ENCODE measurements at regions not wholly inside any gene's neighbourhood (a gene's known extent, or its start where the extent isn't known, plus 50 kb on each side); places are given as distances from the start of the nearest gene placed in this dataset.

GRCh38 chr13:99864627-99864990, 107.0 kb downstream of the ZIC5 start:
- H3K4me3 ChIP-seq (ENCODE audit: low read length) = no peak overlapping the region
- no peak for DNase-seq (ENCODE audit: low read depth, low spot score)

GRCh38 chr13:99863789-99864626, 107.6 kb downstream of the ZIC5 start:
- DNase-seq (ENCODE audit: low read depth, low spot score) = no peak
- no peak overlapping the region for H3K4me3 ChIP-seq (ENCODE audit: low read length)

- DNase-seq (ENCODE audit: low read depth, low spot score) = no peak
- H3K4me3 ChIP-seq (ENCODE audit: low read length) = no peak overlapping the region
Measured at GRCh38 chr13:99862244-99862643, 109.3 kb downstream of the ZIC5 start.

GRCh38 chr13:99861771-99862170, 109.8 kb downstream of the ZIC5 start:
- no peak overlapping the region for H3K4me3 ChIP-seq (ENCODE audit: low read length)
- DNase-seq (ENCODE audit: low read depth, low spot score) = no peak

GRCh38 chr13:99860745-99861144, 110.8 kb downstream of the ZIC5 start:
- no peak overlapping the region for H3K4me3 ChIP-seq (ENCODE audit: low read length)
- DNase-seq (ENCODE audit: low read depth, low spot score) = no peak

GRCh38 chr13:99859178-99860177, 112.1 kb downstream of the ZIC5 start:
- DNase-seq (ENCODE audit: low read depth, low spot score) = no peak
- H3K4me3 ChIP-seq (ENCODE audit: low read length) = no peak overlapping the region

- no peak for DNase-seq (ENCODE audit: low read depth, low spot score)
- no peak overlapping the region for H3K4me3 ChIP-seq (ENCODE audit: low read length)
Measured at GRCh38 chr13:99857738-99858137, 113.8 kb downstream of the ZIC5 start.

- DNase-seq (ENCODE audit: low read depth, low spot score) = no peak
- H3K4me3 ChIP-seq (ENCODE audit: low read length) = no peak overlapping the region
Measured at GRCh38 chr13:99855526-99856420, 115.8 kb downstream of the ZIC5 start.

- DNase-seq (ENCODE audit: low read depth, low spot score) = no peak
- H3K4me3 ChIP-seq (ENCODE audit: low read length) = no peak overlapping the region
Measured at GRCh38 chr13:99854366-99854765, 117.2 kb downstream of the ZIC5 start.

GRCh38 chr13:99847318-99847750, 124.2 kb downstream of the ZIC5 start:
- no peak for DNase-seq (ENCODE audit: low read depth, low spot score)
- H3K4me3 ChIP-seq (ENCODE audit: low read length) = no peak overlapping the region

- no peak overlapping the region for H3K4me3 ChIP-seq (ENCODE audit: low read length)
- DNase-seq (ENCODE audit: low read depth, low spot score) = no peak
Measured at GRCh38 chr13:99845161-99845874, 126.2 kb downstream of the ZIC5 start.

- DNase-seq (ENCODE audit: low read depth, low spot score) = no peak
- no peak overlapping the region for H3K4me3 ChIP-seq (ENCODE audit: low read length)
Measured at GRCh38 chr13:99844421-99844820, 127.1 kb downstream of the ZIC5 start.

- DNase-seq (ENCODE audit: low read depth, low spot score) = no peak
- H3K4me3 ChIP-seq (ENCODE audit: low read length) = no peak overlapping the region
Measured at GRCh38 chr13:99843872-99844271, 127.7 kb downstream of the ZIC5 start.

- no peak for DNase-seq (ENCODE audit: low read depth, low spot score)
- H3K4me3 ChIP-seq (ENCODE audit: low read length) = no peak overlapping the region
Measured at GRCh38 chr13:99842405-99842804, 129.2 kb downstream of the ZIC5 start.

GRCh38 chr13:99836291-99836690, 135.3 kb downstream of the ZIC5 start:
- DNase-seq (ENCODE audit: low read depth, low spot score) = no peak
- H3K4me3 ChIP-seq (ENCODE audit: low read length) = no peak overlapping the region

GRCh38 chr13:99835442-99835841, 136.1 kb downstream of the ZIC5 start:
- DNase-seq (ENCODE audit: low read depth, low spot score) = no peak
- H3K4me3 ChIP-seq (ENCODE audit: low read length) = no peak overlapping the region

GRCh38 chr13:99834246-99834645, 137.3 kb downstream of the ZIC5 start:
- no peak for DNase-seq (ENCODE audit: low read depth, low spot score)
- no peak overlapping the region for H3K4me3 ChIP-seq (ENCODE audit: low read length)

GRCh38 chr13:99832347-99832746, 139.2 kb downstream of the ZIC5 start:
- H3K4me3 ChIP-seq (ENCODE audit: low read length) = no peak overlapping the region
- no peak for DNase-seq (ENCODE audit: low read depth, low spot score)

GRCh38 chr13:99830931-99831330, 140.6 kb downstream of the ZIC5 start:
- H3K4me3 ChIP-seq (ENCODE audit: low read length) = no peak overlapping the region
- DNase-seq (ENCODE audit: low read depth, low spot score) = no peak
